Stimulated activated naive CD8-positive, alpha-beta T cell treated with anti-CD3 and anti-CD28 coated beads, Interleukin-15, Interleukin-2, amounts not matched to agents 100 ng/mL and 50 ng/mL, for 24 hours (primary cell): ENCODE measurements at regions not wholly inside any gene's neighbourhood (a gene's known extent, or its start where the extent isn't known, plus 50 kb on each side); places are given as distances from the start of the nearest gene placed in this dataset.
"Not testable (repeated sequence)": the region's sequence is repeated elsewhere in the genome, so short reads cannot be mapped to it uniquely, and the experiment has no call there.

Source experiments
- H3K27ac Mint-ChIP-seq: one replicate; pipeline ENCODE4 v1.8.0; 2021; ENCODE audit warnings: mild to moderate bottlenecking, mixed read lengths
- H3K27me3 Mint-ChIP-seq: one replicate; pipeline ENCODE4 v1.8.0; 2021; ENCODE audit warnings: mixed read lengths
- H3K36me3 Mint-ChIP-seq: one replicate; pipeline ENCODE4 v1.8.0; 2021; ENCODE audit warnings: low read depth, mixed read lengths
- H3K4me1 Mint-ChIP-seq: one replicate; pipeline ENCODE4 v1.8.0; 2021; ENCODE audit warnings: low read depth, mixed read lengths
- H3K4me3 Mint-ChIP-seq: one replicate; pipeline ENCODE4 v1.8.0; 2021; ENCODE audit warnings: mild to moderate bottlenecking, mixed read lengths
- H3K9me3 Mint-ChIP-seq: one replicate; pipeline ENCODE4 v1.8.0; 2021; ENCODE audit warnings: mixed read lengths

DNA sequence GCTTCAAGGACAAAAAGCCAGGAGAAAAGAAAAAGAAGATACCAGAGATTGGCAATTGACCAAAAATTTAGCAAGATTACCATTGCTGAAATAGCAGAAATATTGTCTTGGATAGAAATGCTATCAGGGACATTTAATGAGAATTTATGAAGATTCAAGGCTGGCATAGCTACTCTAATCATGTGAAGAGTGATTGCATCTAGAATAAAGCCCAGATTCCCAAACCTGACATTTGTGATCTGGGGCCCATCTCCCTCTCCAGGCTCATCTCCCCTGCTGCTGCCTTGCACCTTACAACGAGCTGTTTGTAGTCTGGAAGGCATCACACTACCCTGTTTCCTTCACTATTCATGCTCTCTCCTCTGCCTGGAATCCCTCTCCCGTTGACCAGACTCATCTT is 114.5 kb downstream of the C9orf152 start:
- no peak overlapping the region for H3K27ac Mint-ChIP-seq
- no peaks in the 10 kb centered on the region for H3K36me3 Mint-ChIP-seq
- H3K4me3 Mint-ChIP-seq = no peak overlapping the region
- H3K4me1 Mint-ChIP-seq = peaks cover 5% of the 10 kb centered on the region
- H3K27me3 Mint-ChIP-seq = no peaks in the 10 kb centered on the region
- no peaks in the 10 kb centered on the region for H3K9me3 Mint-ChIP-seq

DNA sequence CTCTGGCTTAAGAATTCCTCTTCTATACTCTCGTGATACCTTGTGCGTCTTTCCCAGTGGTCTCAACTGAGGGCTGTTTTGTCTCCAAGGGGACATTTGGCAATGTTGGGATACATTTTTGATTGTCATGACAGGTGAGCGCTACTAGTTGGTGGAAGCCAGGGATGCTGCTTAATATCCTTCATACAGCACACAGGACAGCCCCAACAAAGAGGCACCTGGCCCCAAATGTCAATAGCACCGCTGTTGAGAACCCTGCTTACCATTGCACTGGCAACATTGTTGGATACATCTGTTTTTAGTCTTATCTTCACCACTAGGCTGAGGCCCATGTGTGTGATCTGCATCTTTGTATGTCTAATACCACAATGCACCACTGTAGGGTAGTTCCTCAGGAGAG is 114.1 kb downstream of the C9orf152 start:
- Mint-ChIP-seq H3K9me3 (no peaks in the 10 kb centered on the region), H3K4me1 (peaks cover 9% of the 10 kb centered on the region), H3K36me3 (no peaks in the 10 kb centered on the region), H3K27me3 (no peaks in the 10 kb centered on the region), H3K27ac (no peak overlapping the region), H3K4me3 (no peak overlapping the region)

DNA sequence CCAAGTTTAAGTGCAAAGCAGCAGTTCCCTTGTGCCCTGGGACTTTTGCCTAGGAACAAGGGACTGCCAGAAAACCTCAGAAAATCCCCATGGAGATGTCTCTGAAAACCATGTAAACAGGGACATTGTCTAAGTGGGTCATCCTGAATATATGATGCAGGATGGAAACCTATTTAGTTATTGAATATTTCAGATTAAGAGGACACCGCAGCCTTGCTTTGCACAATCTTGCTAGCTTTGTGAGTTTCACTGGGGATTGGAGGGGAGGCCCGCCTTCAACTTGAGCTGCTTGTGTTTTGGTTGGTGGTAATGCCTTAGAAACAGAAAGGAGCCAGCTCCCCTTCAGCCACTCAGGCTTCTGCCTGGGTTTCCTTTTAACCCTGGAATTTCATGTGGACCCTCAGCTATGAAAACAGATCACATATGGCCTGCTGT is 112.8 kb downstream of the C9orf152 start:
- H3K27ac Mint-ChIP-seq = no peak overlapping the region
- H3K36me3 Mint-ChIP-seq = no peaks in the 10 kb centered on the region
- H3K27me3 Mint-ChIP-seq = no peaks in the 10 kb centered on the region
- H3K4me3 Mint-ChIP-seq = no peak overlapping the region
- H3K4me1 Mint-ChIP-seq = peaks cover 17% of the 10 kb centered on the region
- H3K9me3 Mint-ChIP-seq = no peaks in the 10 kb centered on the region

DNA sequence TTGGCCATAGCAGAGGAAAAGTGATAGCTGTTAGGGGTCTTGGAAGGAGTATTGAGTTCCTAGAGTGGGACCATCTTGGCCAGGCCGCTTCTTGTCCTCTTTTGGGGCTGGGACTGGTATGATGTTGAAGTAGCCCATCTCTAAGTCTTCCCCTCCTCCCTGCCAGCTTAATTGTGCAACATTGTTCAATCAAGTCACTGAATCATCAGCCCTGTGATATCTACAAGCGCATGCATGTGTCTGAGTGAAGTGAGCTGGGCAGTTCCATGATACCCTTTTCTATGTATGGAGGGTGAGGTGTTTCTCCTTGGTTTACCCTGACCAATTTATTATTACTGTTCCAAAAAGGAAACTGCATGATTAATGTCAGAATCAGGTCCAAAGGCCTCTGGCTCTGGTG is 112.2 kb downstream of the C9orf152 start:
- Mint-ChIP-seq H3K4me3 (no peak overlapping the region), H3K4me1 (peaks cover 17% of the 10 kb centered on the region), H3K27me3 (no peaks in the 10 kb centered on the region), H3K36me3 (no peaks in the 10 kb centered on the region), H3K9me3 (no peaks in the 10 kb centered on the region), H3K27ac (no peak overlapping the region)

DNA sequence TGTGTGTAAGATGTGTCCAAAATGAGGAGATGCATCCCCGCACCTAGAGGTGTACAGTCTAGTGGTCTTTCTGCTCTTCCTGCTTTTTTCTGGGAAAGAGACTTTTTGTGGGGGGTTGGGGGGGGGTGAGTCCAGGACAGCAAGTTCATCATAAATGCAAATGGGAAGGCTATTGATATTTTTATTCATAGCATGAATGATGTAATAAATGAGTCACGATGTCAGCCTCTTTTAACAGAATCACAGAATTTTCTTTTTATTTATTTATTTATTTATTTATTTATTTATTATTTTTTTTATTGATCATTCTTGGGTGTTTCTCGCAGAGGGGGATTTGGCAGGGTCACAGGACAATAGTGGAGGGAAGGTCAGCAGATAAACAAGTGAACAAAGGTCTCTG is 111.3 kb downstream of the C9orf152 start:
- H3K4me1 Mint-ChIP-seq = peaks cover 13% of the 10 kb centered on the region
- H3K9me3 Mint-ChIP-seq, H3K4me3 Mint-ChIP-seq, H3K27me3 Mint-ChIP-seq, H3K27ac Mint-ChIP-seq, H3K36me3 Mint-ChIP-seq: not testable (repeated sequence)

DNA sequence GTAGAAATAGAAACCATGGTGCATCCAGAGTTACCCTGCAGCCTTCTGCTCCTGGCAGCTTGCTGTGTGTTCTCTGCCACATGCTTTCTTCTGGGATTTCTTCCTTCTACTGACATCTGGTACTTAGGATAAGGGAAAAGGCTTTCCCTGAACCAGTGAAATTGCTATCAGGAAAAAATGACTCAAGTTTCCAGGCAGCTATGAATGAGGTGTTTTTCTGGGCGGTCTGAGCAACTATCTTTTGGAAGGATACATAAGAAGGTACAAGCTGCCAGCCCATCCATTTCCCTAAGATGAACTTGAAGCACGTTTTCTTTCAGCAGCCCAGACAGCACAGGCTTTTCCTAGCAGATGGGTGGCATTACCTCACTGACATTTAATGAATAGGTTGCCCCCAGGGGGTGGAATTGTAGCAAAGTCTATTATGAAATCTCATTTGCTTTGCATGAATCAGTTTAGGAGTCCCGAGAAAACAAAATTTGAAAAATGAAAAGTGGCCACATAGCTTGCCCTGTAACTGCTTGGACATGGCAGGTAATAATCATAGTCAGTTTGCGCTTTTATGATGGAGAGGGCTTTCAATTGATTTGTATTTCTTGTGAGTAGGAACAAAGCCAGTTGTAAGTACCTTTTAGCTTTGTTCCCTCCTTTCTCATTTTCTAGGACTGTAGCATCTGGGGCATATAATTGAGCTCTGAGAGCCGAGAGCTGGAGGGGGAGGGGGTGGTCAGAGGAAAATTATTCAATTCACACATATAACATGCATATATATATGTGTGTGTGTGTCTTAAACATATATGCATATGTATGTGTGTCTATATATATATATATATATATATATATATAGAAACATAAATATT is 108.5 kb downstream of the C9orf152 start:
- no peak overlapping the region for H3K4me3 Mint-ChIP-seq
- H3K4me1 Mint-ChIP-seq = peaks cover 22% of the 10 kb centered on the region
- no peaks in the 10 kb centered on the region for H3K27me3 Mint-ChIP-seq
- H3K9me3 Mint-ChIP-seq = no peaks in the 10 kb centered on the region
- no peak overlapping the region for H3K27ac Mint-ChIP-seq
- H3K36me3 Mint-ChIP-seq = no peaks in the 10 kb centered on the region

DNA sequence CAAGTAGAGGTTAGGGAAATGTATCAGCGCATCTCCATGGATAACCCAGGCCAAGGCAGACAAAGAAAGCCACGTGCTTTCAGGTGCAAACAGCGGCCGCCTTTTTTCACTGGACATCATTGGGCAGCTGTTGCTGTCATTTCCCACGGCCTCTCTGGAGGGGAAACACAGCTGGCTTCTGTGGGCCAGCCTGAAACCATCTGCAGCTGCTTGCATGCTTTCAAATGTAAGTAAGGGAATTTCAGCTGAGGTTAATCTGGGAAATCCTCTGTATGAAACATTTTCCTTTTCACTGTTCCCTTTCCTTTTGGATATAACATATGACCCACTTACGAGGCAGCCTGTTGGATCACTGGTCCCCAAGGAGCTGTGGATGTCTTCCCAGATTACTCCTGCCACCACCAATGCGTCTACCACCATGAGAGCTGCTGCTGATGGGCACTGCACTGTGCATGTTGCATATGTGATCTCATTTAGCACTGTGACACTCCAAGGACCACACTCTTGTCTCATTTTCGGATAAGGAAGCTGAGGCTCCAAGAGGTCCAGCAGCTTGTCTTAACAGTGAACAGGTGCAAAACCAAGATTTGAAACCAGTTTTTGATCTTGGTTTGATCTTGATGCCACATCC is 106.3 kb downstream of the C9orf152 start:
- Mint-ChIP-seq H3K27ac (peak overlapping the region; percentile 31), H3K4me1 (peaks cover 22% of the 10 kb centered on the region), H3K36me3 (no peaks in the 10 kb centered on the region), H3K4me3 (no peak overlapping the region), H3K9me3 (no peaks in the 10 kb centered on the region), H3K27me3 (no peaks in the 10 kb centered on the region)

GRCh38 chr9:110103257-110103656 is 104.7 kb downstream of the C9orf152 start:
- H3K27ac Mint-ChIP-seq = no peak overlapping the region
- H3K27me3 Mint-ChIP-seq = no peaks in the 10 kb centered on the region
- H3K36me3 Mint-ChIP-seq = no peaks in the 10 kb centered on the region
- no peaks in the 10 kb centered on the region for H3K9me3 Mint-ChIP-seq
- H3K4me1 Mint-ChIP-seq = peaks cover 22% of the 10 kb centered on the region
- H3K4me3 Mint-ChIP-seq = no peak overlapping the region

DNA sequence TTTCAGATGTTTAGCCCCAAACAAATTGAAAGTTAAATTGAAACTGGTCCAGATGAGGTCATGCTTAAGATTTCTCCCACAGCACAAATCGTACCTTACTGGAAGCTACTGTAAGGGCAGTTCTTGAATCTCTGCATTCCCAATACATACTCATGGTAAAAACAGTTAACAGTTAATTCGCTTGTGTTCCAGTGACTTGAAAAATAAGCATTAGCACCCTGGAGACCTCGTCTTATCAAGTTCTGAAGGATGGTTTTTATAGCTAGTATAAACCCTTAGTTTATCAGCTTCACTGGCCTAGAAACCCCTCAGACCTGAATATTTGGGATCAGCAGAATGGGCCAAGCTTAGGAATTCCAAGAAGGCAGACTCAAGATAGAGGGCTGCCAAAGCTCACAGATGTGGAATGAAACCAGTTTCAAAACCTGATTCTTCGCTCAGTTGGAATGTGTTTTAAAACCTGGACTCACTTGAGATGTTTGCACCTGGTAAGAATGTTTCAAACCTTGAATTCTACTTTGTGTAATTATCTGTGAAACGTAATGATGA is 103.6 kb downstream of the C9orf152 start:
- peaks cover 15% of the 10 kb centered on the region for H3K4me1 Mint-ChIP-seq
- no peaks in the 10 kb centered on the region for H3K36me3 Mint-ChIP-seq
- no peak overlapping the region for H3K4me3 Mint-ChIP-seq
- no peaks in the 10 kb centered on the region for H3K27me3 Mint-ChIP-seq
- H3K9me3 Mint-ChIP-seq = no peaks in the 10 kb centered on the region
- no peak overlapping the region for H3K27ac Mint-ChIP-seq

GRCh38 chr9:110105107-110105506 is 102.9 kb downstream of the C9orf152 start:
- Mint-ChIP-seq H3K27ac (no peak overlapping the region), H3K4me1 (peaks cover 10% of the 10 kb centered on the region), H3K27me3 (no peaks in the 10 kb centered on the region)

DNA sequence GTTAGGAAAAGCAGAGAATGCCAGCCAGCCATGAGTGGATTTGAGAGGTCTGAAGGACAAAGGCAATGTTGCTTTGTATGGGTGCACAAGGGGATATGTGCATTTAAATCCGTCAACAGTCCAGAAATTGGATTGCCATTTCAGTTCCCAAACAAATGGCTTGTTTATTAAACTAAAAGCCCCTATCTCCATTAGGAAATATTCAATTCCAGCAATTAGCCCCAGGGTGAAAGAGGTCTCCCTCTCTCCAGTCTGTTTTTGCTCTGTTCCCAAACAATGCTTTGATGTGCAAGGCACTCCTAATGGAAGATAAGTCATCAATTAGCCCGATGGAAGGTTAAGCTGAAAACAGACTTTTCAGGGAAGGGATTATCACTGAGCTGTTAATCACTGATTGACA is 101.3 kb downstream of the C9orf152 start:
- H3K9me3 Mint-ChIP-seq = no peaks in the 10 kb centered on the region
- H3K4me3 Mint-ChIP-seq = no peak overlapping the region

More at GRCh38 chr9:110105107-110105506, 102.9 kb downstream of the C9orf152 start:
- Mint-ChIP-seq H3K36me3 (no peaks in the 10 kb centered on the region), H3K4me3 (no peak overlapping the region), H3K9me3 (no peaks in the 10 kb centered on the region)

DNA sequence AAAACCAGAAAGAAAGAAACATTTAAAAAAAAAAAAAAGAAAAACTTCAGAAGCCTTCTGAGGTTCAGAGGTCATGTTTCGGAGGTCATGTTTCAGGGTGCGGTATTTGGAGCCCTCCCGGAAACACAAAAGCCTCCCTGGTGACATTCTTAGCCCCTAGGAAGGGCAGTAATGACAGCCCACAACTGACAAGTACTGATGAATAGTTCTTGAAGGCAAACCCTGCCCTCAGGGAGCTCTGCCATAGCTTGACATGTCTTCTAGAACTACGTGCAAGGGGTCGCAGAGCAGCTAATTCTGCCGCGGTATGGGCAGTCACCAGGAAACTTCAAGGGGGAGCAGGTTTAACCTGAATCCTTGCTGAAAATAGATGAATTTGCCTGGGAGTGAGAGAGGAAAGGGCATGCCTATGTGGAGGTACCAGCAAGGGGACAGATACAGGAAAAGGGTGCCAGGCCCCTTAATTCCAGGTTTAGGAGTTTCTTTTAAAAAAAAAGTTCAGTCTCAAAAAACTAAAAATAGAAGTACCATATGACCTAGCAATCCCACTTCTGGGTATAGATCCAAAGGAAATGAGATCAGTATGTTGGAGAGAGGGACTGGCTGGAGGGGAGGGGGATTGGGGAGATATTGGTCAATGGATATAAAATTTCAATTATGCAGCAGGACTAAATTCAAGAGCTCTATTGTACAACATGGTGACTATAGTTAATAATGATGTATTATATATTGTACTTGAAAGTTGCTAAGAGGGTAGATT is 98.4 kb downstream of the C9orf152 start:
- Mint-ChIP-seq H3K4me3 (no peak overlapping the region), H3K27me3 (no peaks in the 10 kb centered on the region), H3K9me3 (no peaks in the 10 kb centered on the region), H3K27ac (no peak overlapping the region), H3K36me3 (no peaks in the 10 kb centered on the region), H3K4me1 (peaks cover 11% of the 10 kb centered on the region)

More for the DNA sequence above, 101.3 kb downstream of the C9orf152 start:
- Mint-ChIP-seq H3K4me1 (peaks cover 10% of the 10 kb centered on the region), H3K36me3 (no peaks in the 10 kb centered on the region), H3K27ac (no peak overlapping the region), H3K27me3 (no peaks in the 10 kb centered on the region)

DNA sequence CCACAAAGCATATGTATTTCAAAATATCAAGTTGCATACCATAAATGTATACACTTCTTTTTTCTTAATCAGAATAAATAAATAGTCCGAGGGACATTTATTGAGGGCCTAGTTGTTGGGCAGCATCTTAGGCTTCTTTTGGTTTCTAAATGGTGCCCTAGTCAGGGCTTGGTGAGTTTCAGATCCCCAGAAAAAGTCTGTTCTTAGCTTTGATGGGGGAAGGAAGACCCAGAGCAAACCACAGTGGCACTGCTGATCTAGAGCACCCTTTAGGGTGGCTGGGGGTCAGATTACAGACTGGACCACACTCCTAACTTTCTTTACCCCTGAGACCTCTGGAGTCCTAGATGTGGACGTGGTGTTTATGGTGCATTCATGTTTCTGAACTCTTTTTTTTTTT is 97.8 kb downstream of the C9orf152 start:
- Mint-ChIP-seq H3K27me3 (no peaks in the 10 kb centered on the region), H3K27ac (no peak overlapping the region), H3K9me3 (no peaks in the 10 kb centered on the region), H3K4me3 (no peak overlapping the region), H3K36me3 (no peaks in the 10 kb centered on the region), H3K4me1 (peaks cover 11% of the 10 kb centered on the region)

- Mint-ChIP-seq H3K4me1 (peaks cover 11% of the 10 kb centered on the region), H3K9me3 (no peaks in the 10 kb centered on the region), H3K4me3 (no peak overlapping the region), H3K27me3 (no peaks in the 10 kb centered on the region), H3K36me3 (no peaks in the 10 kb centered on the region), H3K27ac (no peak overlapping the region)
Observed at GRCh38 chr9:110111868-110112267, 96.1 kb downstream of the C9orf152 start.

GRCh38 chr9:110112792-110113191 is 95.2 kb downstream of the C9orf152 start:
- Mint-ChIP-seq H3K9me3 (no peaks in the 10 kb centered on the region), H3K4me1 (peaks cover 11% of the 10 kb centered on the region), H3K27ac (no peak overlapping the region), H3K27me3 (no peaks in the 10 kb centered on the region), H3K36me3 (no peaks in the 10 kb centered on the region), H3K4me3 (no peak overlapping the region)
